SK-N-SH (cell line): ENCODE measurements at regions not wholly inside any gene's neighbourhood (a gene's known extent, or its start where the extent isn't known, plus 50 kb on each side); places are given as distances from the start of the nearest gene placed in this dataset.
A peak's percentile ranks its signal among the peaks of the same experiment; 100 is the strongest.

Source experiments
- CTCF ChIA-PET: fragments of 300-600, 350-600 bp; formaldehyde crosslinking; extraction: SDS; loops from one replicate; lab custom pipeline; 2021; lab: Yijun Ruan, JAX
- POLR2A ChIA-PET: fragments of 350-600 bp; sonication (Branson Sonifier 250); formaldehyde crosslinking; extraction: SDS; loops from one replicate; lab custom pipeline; 2020; ENCODE audit warnings: antibody characterized with exemption, inconsistent platforms; lab: Yijun Ruan, JAX
- DNase-seq: peaks from one replicate; pipeline ENCODE4 v3.0.0; 2012
- H2AFZ ChIP-seq: fragments of 200-600 bp; sonication (generic); 2 replicates; pipeline ENCODE4 v1.8.1; 2016; ENCODE audit warnings: antibody characterized with exemption, mild to moderate bottlenecking, low read depth
- H3F3A ChIP-seq: fragments of 200-600 bp; sonication (generic); replicated peaks from 2 replicates; pipeline ENCODE3; 2016; ENCODE audit warnings: antibody characterized with exemption, mild to moderate bottlenecking; ENCODE audit not compliant: insufficient read depth
- H3K27ac ChIP-seq, 2 experiments: fragments of 200-500 bp in 1 of 2; fragments of 200-600 bp in 1 of 2; sonication (Bioruptor generic) in 1 of 2; sonication (generic), shearing (Covaris generic) in 1 of 2; 2 replicates each; pipeline versions ENCODE4 v1.5.1 to v1.6.1; 2014 to 2016; ENCODE audit warnings: low read depth in 2 of 2, inconsistent platforms in 1 of 2, low read length in 1 of 2, mild to moderate bottlenecking in 1 of 2, mixed read lengths in 1 of 2
- H3K27me3 ChIP-seq: fragments of 200-600 bp; sonication (generic), shearing (Covaris generic); 2 replicates; pipeline ENCODE4 v1.6.1; 2016; ENCODE audit warnings: mixed run types; ENCODE audit not compliant: insufficient read depth
- H3K36me3 ChIP-seq, 2 experiments: fragments of 200-500 bp in 1 of 2; fragments of 200-600 bp in 1 of 2; sonication (Bioruptor generic) in 1 of 2; sonication (generic) in 1 of 2; replicated peaks in 1 of 2; 2 replicates each; pipeline versions ENCODE3 to v1.5.1; 2014 to 2016; ENCODE audit warnings: low read length in 1 of 2, mild to moderate bottlenecking in 1 of 2; ENCODE audit not compliant: insufficient read depth in 2 of 2, control insufficient read depth in 1 of 2
- H3K4me1 ChIP-seq, 2 experiments: fragments of 200-500 bp in 1 of 2; fragments of 200-600 bp in 1 of 2; sonication (Bioruptor generic) in 1 of 2; sonication (generic), shearing (Covaris generic) in 1 of 2; 2 replicates each; pipeline versions ENCODE4 v1.5.1 to v1.6.1; 2014 to 2016; ENCODE audit warnings: low read depth in 1 of 2, low read length in 1 of 2, mixed run types in 1 of 2; ENCODE audit not compliant: insufficient read depth in 2 of 2, control insufficient read depth in 1 of 2
- H3K4me2 ChIP-seq: fragments of 200-600 bp; sonication (generic), shearing (Covaris generic); 2 replicates; pipeline ENCODE4 v1.6.1; 2017; ENCODE audit warnings: mixed run types
- H3K4me3 ChIP-seq, 2 experiments: fragments of 200-500 bp in 1 of 2; fragments of 200-600 bp in 1 of 2; sonication (Bioruptor generic) in 1 of 2; sonication (generic), shearing (Covaris generic) in 1 of 2; 2 replicates each; pipeline versions ENCODE4 v1.5.1 to v1.8.1; 2014 to 2016; ENCODE audit warnings: low read depth in 2 of 2, inconsistent platforms in 1 of 2, low read length in 1 of 2, mild to moderate bottlenecking in 1 of 2, mixed read lengths in 1 of 2, moderate library complexity in 1 of 2
- H3K79me2 ChIP-seq: fragments of 200-600 bp; sonication (generic); 2 replicates; pipeline ENCODE4 v1.8.1; 2017; ENCODE audit warnings: mild to moderate bottlenecking; ENCODE audit not compliant: insufficient read depth
- H3K9ac ChIP-seq: fragments of 200-600 bp; sonication (generic); 2 replicates; pipeline ENCODE4 v1.6.1; 2017; ENCODE audit warnings: mixed run types
- H3K9me2 ChIP-seq: fragments of 200-600 bp; sonication (generic); 2 replicates; pipeline ENCODE4 v1.6.1; 2017; ENCODE audit warnings: mixed run types
- H3K9me3 ChIP-seq: fragments of 200-600 bp; sonication (generic); 2 replicates; pipeline ENCODE4 v1.6.1; 2017; ENCODE audit warnings: mixed run types, mild to moderate bottlenecking, moderate library complexity
- H4K20me1 ChIP-seq: fragments of 200-600 bp; sonication (generic); 2 replicates; pipeline ENCODE4 v1.6.1; 2017; ENCODE audit warnings: mild to moderate bottlenecking, mixed run types; ENCODE audit not compliant: insufficient read depth
- ELF1 ChIP-seq: IDR thresholded peaks from 2 replicates; pipeline ENCODE4 v1.4.0; 2012
- EZH2phosphoT487 ChIP-seq: fragments of 200-600 bp; sonication (generic); IDR thresholded peaks from 2 replicates; pipeline ENCODE4 v1.6.1; 2017; ENCODE audit warnings: low read depth, mixed run types, mild to moderate bottlenecking, antibody characterized with exemption, moderate library complexity, borderline replicate concordance
- FOSL2 ChIP-seq: IDR thresholded peaks from 2 replicates; pipeline ENCODE4 v1.4.0; 2012; ENCODE audit warnings: low read depth, mild to moderate bottlenecking, moderate library complexity, borderline replicate concordance
- GATA2 ChIP-seq: sonication (generic); formaldehyde crosslinking; IDR thresholded peaks from 2 replicates; pipeline ENCODE4 v1.5.0; 2020; ENCODE audit warnings: mild to moderate bottlenecking, missing genetic modification reagents
- JUND ChIP-seq: IDR thresholded peaks from 2 replicates; pipeline ENCODE4 v1.4.0; 2012
- MEF2A ChIP-seq: IDR thresholded peaks from 2 replicates; pipeline ENCODE4 v1.4.0; 2012; ENCODE audit warnings: low read depth, borderline replicate concordance
- MXI1 ChIP-seq: IDR thresholded peaks from 2 replicates; pipeline ENCODE4 v1.6.1; 2012; ENCODE audit warnings: mild to moderate bottlenecking, low read depth, low read length, improper control_type of control experiment
- NFIC ChIP-seq: IDR thresholded peaks from 2 replicates; pipeline ENCODE4 v1.4.0; 2012; ENCODE audit warnings: borderline replicate concordance
- NRF1 ChIP-seq: IDR thresholded peaks from 2 replicates; pipeline ENCODE4 v1.6.1; 2012; ENCODE audit warnings: low read depth, mild to moderate bottlenecking, low read length
- POLR2AphosphoS5 ChIP-seq: IDR thresholded peaks from 2 replicates; pipeline ENCODE4 v1.6.1; 2012; ENCODE audit warnings: low read depth, low read length
- RAD21 ChIP-seq: IDR thresholded peaks from 2 replicates; pipeline ENCODE4 v1.6.1; 2012; ENCODE audit warnings: mild to moderate bottlenecking, low read length
- RCOR1 ChIP-seq: fragments of 150-350 bp; IDR thresholded peaks from 2 replicates; pipeline ENCODE4 v1.6.1; 2017; ENCODE audit warnings: antibody characterized with exemption, low read length
- RFX5 ChIP-seq: IDR thresholded peaks from 2 replicates; pipeline ENCODE4 v1.6.1; 2012; ENCODE audit warnings: mild to moderate bottlenecking, improper control_type of control experiment, low read length
- SIN3A ChIP-seq: IDR thresholded peaks from 2 replicates; pipeline ENCODE4 v1.6.1; 2012; ENCODE audit warnings: low read depth, mild to moderate bottlenecking, low read length, moderate library complexity, borderline replicate concordance
- TEAD4 ChIP-seq: IDR thresholded peaks from 2 replicates; pipeline ENCODE4 v1.4.0; 2012; ENCODE audit warnings: mild to moderate bottlenecking, borderline replicate concordance; ENCODE audit not compliant: insufficient read depth
- WGBS: methylation state at CpG from one replicate; pipeline ENCODE4 v1.1.6; 2017; ENCODE audit warnings: low lambda C conversion rate; 5-methylcytosine and 5-hydroxymethylcytosine counted together
- TF ChIP-seq, protein P1 (sequence below): IDR thresholded peaks from 2 replicates; pipeline ENCODE4 v1.4.0; 2012; ENCODE audit warnings: low read depth, borderline replicate concordance

DNA sequence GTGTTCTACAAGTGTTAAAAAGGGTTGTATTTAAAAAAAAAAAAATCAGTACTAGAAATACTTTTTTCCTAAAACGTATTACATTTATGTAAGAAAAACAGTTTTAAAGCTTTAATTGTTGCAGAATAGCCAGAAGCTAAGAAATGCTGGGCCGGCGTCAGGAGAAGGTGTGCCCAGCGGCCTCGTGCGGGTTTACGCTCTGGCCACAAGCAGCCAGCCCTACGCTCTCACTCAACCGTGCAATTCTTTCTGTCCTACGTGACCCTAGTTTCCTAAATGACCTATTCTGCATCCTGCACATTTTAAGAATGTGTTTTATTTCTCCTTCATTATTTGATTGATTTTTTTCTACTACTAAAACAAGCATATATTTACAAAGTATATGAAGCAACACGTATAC is 279.7 kb upstream of the KLF14 start:
- Histone ChIP-seq H3K9ac (no peak overlapping the region), H3K4me3 (no peak overlapping the region), H3K79me2 (peaks cover 68% of the 10 kb centered on the region), H3F3A (peaks cover 47% of the 10 kb centered on the region), H4K20me1 (0 out of 2 replicates have a peak, but pooled peaks cover 4% of the 10 kb centered on the region), H3K27ac (peak overlapping the region in 1 of 2 experiments; percentile 95; a peak in 2 of 4 replicates), H2AFZ (no peak overlapping the region), H3K9me3 (no peaks in the 10 kb centered on the region), H3K4me1 (peaks cover 28 to 51% of the 10 kb centered on the region in 2 experiments), H3K27me3 (no peaks in the 10 kb centered on the region), H3K4me2 (no peak overlapping the region), H3K36me3 (peaks cover 0 to 4% of the 10 kb centered on the region in 2 experiments), H3K9me2 (no peaks in the 10 kb centered on the region)
- ChIA-PET CTCF (interaction anchor here (0.9 to 3.7 kb wide), 6 partner anchors 9 to 117 kb away, joined by 3 to 18 read pairs (median 6); no protein-coding TSS in a partner anchor), POLR2A (no interaction called here)
- no peak for TF ChIP-seq NFIC
- TF ChIP-seq RFX5: no peak
- no peak for TF ChIP-seq NRF1
- no peak for TF ChIP-seq RCOR1
- no peak for TF ChIP-seq TEAD4
- no peak for TF ChIP-seq SIN3A
- no peak for TF ChIP-seq POLR2AphosphoS5
- TF ChIP-seq EZH2phosphoT487: no peak
- TF ChIP-seq FOSL2: no peak
- WGBS: 95% methylated on average over 11 of the region's 11 CpGs
- no peak for DNase-seq

DNA sequence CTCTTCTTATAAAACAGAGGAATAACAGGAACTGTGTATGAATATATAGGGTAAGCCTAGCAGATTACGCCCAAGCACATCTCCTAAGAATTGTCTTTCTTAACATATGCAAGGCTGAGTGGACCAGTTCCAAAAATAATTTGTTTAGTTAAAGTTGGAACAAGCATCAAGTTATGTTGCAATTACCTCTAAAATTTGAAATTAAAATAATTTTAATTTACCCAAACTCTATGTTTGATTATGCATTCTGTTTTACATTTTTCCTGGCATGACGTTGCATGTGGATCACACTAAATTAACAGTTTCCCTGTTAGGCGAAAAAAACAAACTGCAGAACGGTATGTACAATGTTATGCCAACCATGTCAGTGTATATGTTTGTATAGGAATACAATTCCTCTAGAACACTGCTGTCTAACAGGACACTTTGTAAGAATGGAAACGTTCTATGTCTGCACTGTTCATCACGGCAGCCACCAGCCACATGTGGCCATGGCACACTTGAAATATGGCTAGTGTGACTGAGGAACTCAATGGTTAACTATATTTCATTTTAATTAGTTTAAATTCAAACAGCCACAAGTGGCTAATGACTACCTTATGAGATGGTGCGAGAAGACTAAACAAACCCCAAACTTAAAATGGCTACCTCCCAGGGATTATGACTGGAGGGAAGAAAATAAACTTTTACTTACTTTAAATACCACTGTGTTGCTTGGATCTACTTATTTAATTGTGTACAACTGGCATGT is 281.1 kb upstream of the KLF14 start:
- Histone ChIP-seq H3K9me2 (no peaks in the 10 kb centered on the region), H2AFZ (no peak overlapping the region), H3K27me3 (no peaks in the 10 kb centered on the region), H3K9me3 (no peaks in the 10 kb centered on the region), H3K36me3 (peaks cover 0 to 4% of the 10 kb centered on the region in 2 experiments), H3K27ac (no peak overlapping the region), H3K4me3 (no peak overlapping the region), H3K79me2 (peaks cover 69% of the 10 kb centered on the region), H4K20me1 (0 out of 2 replicates have a peak, but pooled peaks cover 4% of the 10 kb centered on the region), H3F3A (peaks cover 33% of the 10 kb centered on the region), H3K9ac (no peak overlapping the region), H3K4me2 (no peak overlapping the region), H3K4me1 (peaks cover 28 to 38% of the 10 kb centered on the region in 2 experiments)
- WGBS: 93% methylated on average over 7 of the region's 7 CpGs
- ChIA-PET CTCF (interaction anchor here (0.9 to 3.7 kb wide), 6 partner anchors 8 to 118 kb away, joined by 4 to 20 read pairs (median 8); no protein-coding TSS in a partner anchor), POLR2A (no interaction called here)
- DNase-seq: no peak
- no peak for TF ChIP-seq MEF2A
- no peak for TF ChIP-seq JUND
- TF ChIP-seq NRF1: no peak
- TF ChIP-seq, protein P1, sequence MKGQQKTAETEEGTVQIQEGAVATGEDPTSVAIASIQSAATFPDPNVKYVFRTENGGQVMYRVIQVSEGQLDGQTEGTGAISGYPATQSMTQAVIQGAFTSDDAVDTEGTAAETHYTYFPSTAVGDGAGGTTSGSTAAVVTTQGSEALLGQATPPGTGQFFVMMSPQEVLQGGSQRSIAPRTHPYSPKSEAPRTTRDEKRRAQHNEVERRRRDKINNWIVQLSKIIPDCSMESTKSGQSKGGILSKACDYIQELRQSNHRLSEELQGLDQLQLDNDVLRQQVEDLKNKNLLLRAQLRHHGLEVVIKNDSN: no peak
- no peak for TF ChIP-seq GATA2 (CRISPR knock-in tag)
- no peak for TF ChIP-seq RAD21
- no peak for TF ChIP-seq FOSL2
- no peak for TF ChIP-seq MXI1
- TF ChIP-seq ELF1: no peak
